ENCODE measurements at regions not wholly inside any gene's neighbourhood (a gene's known extent, or its start where the extent isn't known, plus 50 kb on each side); places are given as distances from the start of the nearest gene placed in this dataset.
"Not testable (repeated sequence)": the region's sequence is repeated elsewhere in the genome, so short reads cannot be mapped to it uniquely, and the experiment has no call there.

DNA sequence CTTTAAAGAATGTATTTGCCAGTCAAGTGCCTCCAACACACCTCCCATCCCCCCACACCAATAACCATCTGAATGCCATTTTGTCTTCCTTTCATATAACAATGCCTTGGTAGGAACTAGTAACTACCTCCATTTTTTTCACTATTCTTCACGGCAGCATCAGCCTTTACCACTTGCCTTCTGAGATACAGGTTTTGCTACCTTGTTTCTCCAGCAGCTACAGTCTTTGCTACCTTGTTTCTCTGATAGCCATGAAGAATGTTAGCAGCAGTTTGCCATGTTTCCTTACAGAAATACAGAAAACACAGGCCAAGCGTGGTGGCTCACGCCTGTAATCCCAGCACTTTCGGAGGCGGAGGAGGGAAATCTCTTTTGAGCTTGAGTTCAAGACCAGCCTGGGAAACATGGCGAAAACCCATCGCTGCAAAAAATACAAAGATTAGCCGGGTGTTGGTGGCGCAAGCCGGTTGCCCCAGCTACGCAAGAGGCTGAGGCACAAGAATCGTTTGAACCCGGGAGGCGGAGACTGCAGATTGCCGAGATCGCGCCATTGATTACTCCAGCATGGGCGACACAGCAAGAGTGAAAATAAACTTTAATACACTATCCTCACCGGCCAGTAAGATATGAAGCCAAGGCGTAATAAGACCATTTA is 100.9 kb downstream of the HFE start:
- Histone ChIP-seq H3K79me2 (ENCODE audit: insufficient read depth, low read depth, low read length) (no peaks in the 10 kb centered on the region), H3K4me2 (ENCODE audit: low read length) (peak overlapping the region; percentile 89), H3K36me3 (ENCODE audit: insufficient read depth, low read length) (no peaks in the 10 kb centered on the region), H2AFZ (ENCODE audit: low read length) (no peak overlapping the region), H3K9me2 (ENCODE audit: insufficient read depth, low read length) (no peaks in the 10 kb centered on the region), H3K4me1 (ENCODE audit: insufficient read depth, low read length, poor library complexity, severe bottlenecking) (peaks cover 37% of the 10 kb centered on the region), H4K20me1 (ENCODE audit: insufficient read depth, low read length) (no peaks in the 10 kb centered on the region), H3K4me3 (ENCODE audit: low read depth, low read length, poor library complexity, severe bottlenecking) (peak overlapping the region; percentile 72), H3K9me3 (ENCODE audit: low read length) (no peaks in the 10 kb centered on the region), H3K27ac (ENCODE audit: low read depth, low read length, poor library complexity, severe bottlenecking) (peak overlapping the region; percentile 95)
- ChIA-PET CTCF (ENCODE audit: unreplicated experiment) (no interaction called here), POLR2A (interaction anchor here (0.7 to 22.5 kb wide), 20 partner anchors 10 to 950 kb away, joined by 3 to 505 read pairs (median 7); a partner anchor contains a TSS)
- no TSS peak for BruUV-seq (replicated peaks)
- intact Hi-C loops (cut with micrococcal nuclease; ENCODE audit: unreplicated experiment): loop anchor here (1.0 kb wide), 1 partner anchor 13 kb away; no protein-coding TSS in a partner anchor
- TF ChIP-seq EZH2phosphoT487 (IDR thresholded peaks at IDR 0.05; ENCODE audit: borderline replicate concordance, low read depth, low read length): no peak
- TF ChIP-seq, protein P1, sequence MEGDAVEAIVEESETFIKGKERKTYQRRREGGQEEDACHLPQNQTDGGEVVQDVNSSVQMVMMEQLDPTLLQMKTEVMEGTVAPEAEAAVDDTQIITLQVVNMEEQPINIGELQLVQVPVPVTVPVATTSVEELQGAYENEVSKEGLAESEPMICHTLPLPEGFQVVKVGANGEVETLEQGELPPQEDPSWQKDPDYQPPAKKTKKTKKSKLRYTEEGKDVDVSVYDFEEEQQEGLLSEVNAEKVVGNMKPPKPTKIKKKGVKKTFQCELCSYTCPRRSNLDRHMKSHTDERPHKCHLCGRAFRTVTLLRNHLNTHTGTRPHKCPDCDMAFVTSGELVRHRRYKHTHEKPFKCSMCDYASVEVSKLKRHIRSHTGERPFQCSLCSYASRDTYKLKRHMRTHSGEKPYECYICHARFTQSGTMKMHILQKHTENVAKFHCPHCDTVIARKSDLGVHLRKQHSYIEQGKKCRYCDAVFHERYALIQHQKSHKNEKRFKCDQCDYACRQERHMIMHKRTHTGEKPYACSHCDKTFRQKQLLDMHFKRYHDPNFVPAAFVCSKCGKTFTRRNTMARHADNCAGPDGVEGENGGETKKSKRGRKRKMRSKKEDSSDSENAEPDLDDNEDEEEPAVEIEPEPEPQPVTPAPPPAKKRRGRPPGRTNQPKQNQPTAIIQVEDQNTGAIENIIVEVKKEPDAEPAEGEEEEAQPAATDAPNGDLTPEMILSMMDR (conservative IDR thresholded peaks at IDR 0.05; ENCODE audit: low read length): no peak
- peak; percentile 81 for DNase-seq (ENCODE audit: low spot score)

DNA sequence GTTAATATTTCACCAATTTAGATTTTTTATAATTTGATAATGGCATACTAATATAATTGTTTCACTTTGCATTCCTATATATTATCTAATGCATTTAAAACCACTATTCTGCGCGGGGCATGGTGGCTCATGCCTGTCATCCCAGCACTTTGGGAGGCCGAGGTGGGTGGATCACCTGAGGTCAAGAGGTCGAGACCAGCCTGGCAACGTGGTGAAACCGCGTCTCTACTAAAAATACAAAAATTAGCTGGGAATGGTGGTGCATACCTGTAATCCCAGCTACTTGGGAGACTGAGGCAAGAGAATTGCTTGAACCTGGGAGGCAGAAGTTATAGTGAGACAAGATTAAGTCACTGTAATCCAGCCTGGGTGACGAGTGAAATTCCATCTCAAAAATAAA is 104.3 kb downstream of the HFE start:
- BruUV-seq (replicated peaks); H3K9me3 ChIP-seq (ENCODE audit: low read length); H3K9me2 ChIP-seq (ENCODE audit: insufficient read depth, low read length); H3K36me3 ChIP-seq (ENCODE audit: insufficient read depth, low read length); H4K20me1 ChIP-seq (ENCODE audit: insufficient read depth, low read length); intact Hi-C loops (cut with micrococcal nuclease; ENCODE audit: unreplicated experiment); H3K27ac ChIP-seq (ENCODE audit: low read depth, low read length, poor library complexity, severe bottlenecking); H3K4me2 ChIP-seq (ENCODE audit: low read length); CTCF ChIA-PET (ENCODE audit: unreplicated experiment); H2AFZ ChIP-seq (ENCODE audit: low read length); DNase-seq (ENCODE audit: low spot score); H3K4me3 ChIP-seq (ENCODE audit: low read depth, low read length, poor library complexity, severe bottlenecking): not testable (repeated sequence)
- POLR2A ChIA-PET: interaction anchor here (0.7 to 22.5 kb wide), 10 partner anchors 16 to 1620 kb away, joined by 3 to 505 read pairs (median 5); a partner anchor contains a TSS
- Histone ChIP-seq H3K4me1 (ENCODE audit: insufficient read depth, low read length, poor library complexity, severe bottlenecking) (peaks cover 55% of the 10 kb centered on the region), H3K79me2 (ENCODE audit: insufficient read depth, low read depth, low read length) (peaks cover 14% of the 10 kb centered on the region; the same call in 1 of the 2 replicates)

DNA sequence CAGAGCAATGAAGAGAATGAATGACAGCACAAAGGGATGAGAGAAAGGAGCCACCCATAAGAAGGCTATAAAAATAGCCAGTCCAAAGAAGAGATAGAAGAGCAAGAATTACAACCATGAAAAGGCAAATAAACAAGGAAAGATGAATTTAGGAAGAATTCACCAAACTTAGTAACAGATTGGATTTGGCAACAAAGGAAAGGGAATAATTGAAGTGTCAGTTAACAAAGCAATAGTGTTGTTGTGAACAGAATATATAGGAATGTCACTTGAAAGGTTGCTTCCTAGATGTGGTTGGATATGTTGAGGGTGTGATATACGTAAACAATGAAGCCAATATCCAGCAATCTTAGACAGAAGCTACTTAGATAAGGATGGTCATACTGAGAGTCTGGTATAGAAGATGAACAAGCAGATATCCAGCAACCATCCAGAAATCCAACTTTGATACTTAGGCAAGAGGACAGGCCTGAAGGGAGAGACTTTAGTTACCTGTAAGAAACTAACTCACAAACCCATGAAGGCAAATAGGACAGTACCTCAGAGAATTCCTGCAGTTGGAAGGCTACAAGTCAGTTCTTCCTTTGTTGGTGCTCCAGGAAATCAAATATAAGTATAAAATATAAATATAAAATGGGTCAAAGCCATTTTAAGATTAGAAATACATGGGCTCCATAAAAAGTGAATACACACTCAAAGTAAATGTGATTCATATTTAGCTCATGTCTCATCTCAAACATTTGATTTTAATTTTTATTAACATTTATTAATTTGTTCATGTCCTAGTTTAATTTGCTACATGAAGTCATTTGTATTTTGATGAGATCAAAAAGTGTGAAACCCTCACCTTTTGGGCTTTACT is 106.5 kb downstream of the HFE start:
- Histone ChIP-seq H3K4me2 (ENCODE audit: low read length) (peak overlapping the region; percentile 92), H3K4me1 (ENCODE audit: insufficient read depth, low read length, poor library complexity, severe bottlenecking) (peaks cover 37% of the 10 kb centered on the region), H3K9me3 (ENCODE audit: low read length) (no peaks in the 10 kb centered on the region), H3K36me3 (ENCODE audit: insufficient read depth, low read length) (peaks cover 8% of the 10 kb centered on the region), H3K79me2 (ENCODE audit: insufficient read depth, low read depth, low read length) (peaks cover 16% of the 10 kb centered on the region; the same call in 1 of the 2 replicates), H3K4me3 (ENCODE audit: low read depth, low read length, poor library complexity, severe bottlenecking) (peak overlapping the region; percentile 91), H2AFZ (ENCODE audit: low read length) (peak overlapping the region; percentile 12; the same call in 1 of the 2 replicates), H3K9me2 (ENCODE audit: insufficient read depth, low read length) (no peaks in the 10 kb centered on the region), H4K20me1 (ENCODE audit: insufficient read depth, low read length) (no peaks in the 10 kb centered on the region; the same call in 1 of the 2 replicates), H3K27ac (ENCODE audit: low read depth, low read length, poor library complexity, severe bottlenecking) (peak overlapping the region; percentile 93)
- BruUV-seq (replicated peaks): no TSS peak
- DNase-seq (ENCODE audit: low spot score): no peak
- POLR2A ChIA-PET: interaction anchor here (0.7 to 22.5 kb wide), 20 partner anchors 11 to 1695 kb away, joined by 3 to 505 read pairs (median 9); a partner anchor contains a TSS
- TF ChIP-seq, protein P1 (conservative IDR thresholded peaks at IDR 0.05; ENCODE audit: low read length): no peak
- TF ChIP-seq EZH2phosphoT487 (IDR thresholded peaks at IDR 0.05; ENCODE audit: borderline replicate concordance, low read depth, low read length): no peak
- intact Hi-C loops (cut with micrococcal nuclease; ENCODE audit: unreplicated experiment): no loop called here
- CTCF ChIA-PET (ENCODE audit: unreplicated experiment): no interaction called here
